ENCODE measurements at regions not wholly inside any gene's neighbourhood (a gene's known extent, or its start where the extent isn't known, plus 50 kb on each side); places are given as distances from the start of the nearest gene placed in this dataset.

GRCh38 chr1:217052196-217052595, 329.0 kb upstream of the ESRRG start:
- DNase-seq (ENCODE audit: low read depth in 2 of 2): no peak
- no peak for TF ChIP-seq EZH2 (IDR thresholded peaks at IDR 0.05; ENCODE audit: low read length, missing control alignments)
- TF ChIP-seq, protein P1, sequence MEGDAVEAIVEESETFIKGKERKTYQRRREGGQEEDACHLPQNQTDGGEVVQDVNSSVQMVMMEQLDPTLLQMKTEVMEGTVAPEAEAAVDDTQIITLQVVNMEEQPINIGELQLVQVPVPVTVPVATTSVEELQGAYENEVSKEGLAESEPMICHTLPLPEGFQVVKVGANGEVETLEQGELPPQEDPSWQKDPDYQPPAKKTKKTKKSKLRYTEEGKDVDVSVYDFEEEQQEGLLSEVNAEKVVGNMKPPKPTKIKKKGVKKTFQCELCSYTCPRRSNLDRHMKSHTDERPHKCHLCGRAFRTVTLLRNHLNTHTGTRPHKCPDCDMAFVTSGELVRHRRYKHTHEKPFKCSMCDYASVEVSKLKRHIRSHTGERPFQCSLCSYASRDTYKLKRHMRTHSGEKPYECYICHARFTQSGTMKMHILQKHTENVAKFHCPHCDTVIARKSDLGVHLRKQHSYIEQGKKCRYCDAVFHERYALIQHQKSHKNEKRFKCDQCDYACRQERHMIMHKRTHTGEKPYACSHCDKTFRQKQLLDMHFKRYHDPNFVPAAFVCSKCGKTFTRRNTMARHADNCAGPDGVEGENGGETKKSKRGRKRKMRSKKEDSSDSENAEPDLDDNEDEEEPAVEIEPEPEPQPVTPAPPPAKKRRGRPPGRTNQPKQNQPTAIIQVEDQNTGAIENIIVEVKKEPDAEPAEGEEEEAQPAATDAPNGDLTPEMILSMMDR (conservative IDR thresholded peaks at IDR 0.05 in 1 of 2, IDR thresholded peaks at IDR 0.05 in 1 of 2; ENCODE audit: low read depth in 1 of 2, low read length in 2 of 2): no peak

GRCh38 chr1:217049721-217050120, 326.5 kb upstream of the ESRRG start:
- Histone ChIP-seq H4K20me1 (ENCODE audit: control insufficient read depth, extremely low read depth, insufficient read depth, low read length) (no peaks in the 10 kb centered on the region), H3K27ac (ENCODE audit: insufficient read depth, low read length) (no peak overlapping the region), H3K9me3 (ENCODE audit: control insufficient read depth, insufficient read depth, low read depth, low read length) (no peaks in the 10 kb centered on the region), H3K27me3 (ENCODE audit: control insufficient read depth, insufficient read depth, low read length) (no peaks in the 10 kb centered on the region), H3K4me2 (ENCODE audit: extremely low read depth, insufficient read depth, low read length) (no peak overlapping the region), H2AFZ (ENCODE audit: low read length) (no peak overlapping the region), H3K9ac (ENCODE audit: insufficient read depth, low read length) (no peak overlapping the region), H3K36me3 (ENCODE audit: control insufficient read depth, insufficient read depth, low read length) (no peaks in the 10 kb centered on the region), H3K4me1 (ENCODE audit: control insufficient read depth, extremely low read depth, insufficient read depth, low read length) (no peaks in the 10 kb centered on the region), H3K79me2 (ENCODE audit: control insufficient read depth, insufficient read depth, low read length) (no peaks in the 10 kb centered on the region), H3K4me3 (replicated peaks in 1 of 4; ENCODE audit: control extremely low read depth in 1 of 4, insufficient read depth in 1 of 4, low read depth in 3 of 4, low read length in 4 of 4) (no peak overlapping the region)
- no peak for DNase-seq (ENCODE audit: low read depth in 2 of 2)
- no peak for TF ChIP-seq EZH2 (IDR thresholded peaks at IDR 0.05; ENCODE audit: low read length, missing control alignments)
- TF ChIP-seq, protein P1 (conservative IDR thresholded peaks at IDR 0.05 in 1 of 2, IDR thresholded peaks at IDR 0.05 in 1 of 2; ENCODE audit: low read depth in 1 of 2, low read length in 2 of 2): no peak

More at GRCh38 chr1:217052196-217052595, 329.0 kb upstream of the ESRRG start:
- no peak overlapping the region for H2AFZ ChIP-seq (ENCODE audit: low read length)
- H3K4me1 ChIP-seq (ENCODE audit: control insufficient read depth, extremely low read depth, insufficient read depth, low read length): no peaks in the 10 kb centered on the region
- H4K20me1 ChIP-seq (ENCODE audit: control insufficient read depth, extremely low read depth, insufficient read depth, low read length): no peaks in the 10 kb centered on the region
- no peaks in the 10 kb centered on the region for H3K9me3 ChIP-seq (ENCODE audit: control insufficient read depth, insufficient read depth, low read depth, low read length)
- H3K4me3 ChIP-seq (replicated peaks in 1 of 4; ENCODE audit: control extremely low read depth in 1 of 4, insufficient read depth in 1 of 4, low read depth in 3 of 4, low read length in 4 of 4): no peak overlapping the region
- no peaks in the 10 kb centered on the region for H3K79me2 ChIP-seq (ENCODE audit: control insufficient read depth, insufficient read depth, low read length)
- no peak overlapping the region for H3K9ac ChIP-seq (ENCODE audit: insufficient read depth, low read length)
- H3K27ac ChIP-seq (ENCODE audit: insufficient read depth, low read length): no peak overlapping the region
- H3K36me3 ChIP-seq (ENCODE audit: control insufficient read depth, insufficient read depth, low read length): no peaks in the 10 kb centered on the region
- no peak overlapping the region for H3K4me2 ChIP-seq (ENCODE audit: extremely low read depth, insufficient read depth, low read length)
- H3K27me3 ChIP-seq (ENCODE audit: control insufficient read depth, insufficient read depth, low read length): no peaks in the 10 kb centered on the region

- H3K27me3 ChIP-seq (ENCODE audit: control insufficient read depth, insufficient read depth, low read length): no peaks in the 10 kb centered on the region
- no peak overlapping the region for H3K4me3 ChIP-seq (replicated peaks in 1 of 4; ENCODE audit: control extremely low read depth in 1 of 4, insufficient read depth in 1 of 4, low read depth in 3 of 4, low read length in 4 of 4)
- no peak for DNase-seq (ENCODE audit: low read depth in 2 of 2)
- H2AFZ ChIP-seq (ENCODE audit: low read length): no peak overlapping the region
- no peaks in the 10 kb centered on the region for H3K4me1 ChIP-seq (ENCODE audit: control insufficient read depth, extremely low read depth, insufficient read depth, low read length)
- TF ChIP-seq, protein P1 (conservative IDR thresholded peaks at IDR 0.05 in 1 of 2, IDR thresholded peaks at IDR 0.05 in 1 of 2; ENCODE audit: low read depth in 1 of 2, low read length in 2 of 2): no peak
- no peak for TF ChIP-seq EZH2 (IDR thresholded peaks at IDR 0.05; ENCODE audit: low read length, missing control alignments)
- H4K20me1 ChIP-seq (ENCODE audit: control insufficient read depth, extremely low read depth, insufficient read depth, low read length): no peaks in the 10 kb centered on the region
- H3K9ac ChIP-seq (ENCODE audit: insufficient read depth, low read length): no peak overlapping the region
- no peak overlapping the region for H3K4me2 ChIP-seq (ENCODE audit: extremely low read depth, insufficient read depth, low read length)
- H3K79me2 ChIP-seq (ENCODE audit: control insufficient read depth, insufficient read depth, low read length): no peaks in the 10 kb centered on the region
- no peaks in the 10 kb centered on the region for H3K36me3 ChIP-seq (ENCODE audit: control insufficient read depth, insufficient read depth, low read length)
- H3K27ac ChIP-seq (ENCODE audit: insufficient read depth, low read length): no peak overlapping the region
- no peaks in the 10 kb centered on the region for H3K9me3 ChIP-seq (ENCODE audit: control insufficient read depth, insufficient read depth, low read depth, low read length)
Measured at GRCh38 chr1:217049081-217049480, 325.9 kb upstream of the ESRRG start.

Data from fibroblast of lung (primary cell).